Mononuclear cell (primary cell): ENCODE measurements at regions not wholly inside any gene's neighbourhood (a gene's known extent, or its start where the extent isn't known, plus 50 kb on each side); places are given as distances from the start of the nearest gene placed in this dataset.

ENCODE experiments used
- H3K27me3 ChIP-seq: 2 replicates; pipeline ENCODE4 v1.6.0; 2011; ENCODE audit warnings: low read length, control low read depth; ENCODE audit not compliant: insufficient read depth
- H3K4me1 ChIP-seq: 2 replicates; pipeline ENCODE4 v1.5.1; 2011; ENCODE audit warnings: mild to moderate bottlenecking, low read length, control low read depth; ENCODE audit not compliant: insufficient read depth
- H3K4me3 ChIP-seq: 2 replicates; pipeline ENCODE4 v1.5.1; 2011; ENCODE audit warnings: mild to moderate bottlenecking, low read length, moderate library complexity
- H3K9me3 ChIP-seq: 2 replicates; pipeline ENCODE4 v1.5.1; 2011; ENCODE audit warnings: low read depth, mild to moderate bottlenecking, control low read depth, low read length

GRCh38 chr5:135122797-135123196 is 88.8 kb upstream of the PITX1 start:
- Histone ChIP-seq H3K4me3 (no peak overlapping the region), H3K4me1 (no peaks in the 10 kb centered on the region), H3K9me3 (no peaks in the 10 kb centered on the region), H3K27me3 (no peaks in the 10 kb centered on the region)

GRCh38 chr5:135120951-135121350 is 86.9 kb upstream of the PITX1 start:
- no peak overlapping the region for H3K4me3 ChIP-seq

GRCh38 chr5:135119481-135119880 is 85.5 kb upstream of the PITX1 start:
- Histone ChIP-seq H3K9me3 (no peaks in the 10 kb centered on the region), H3K27me3 (no peaks in the 10 kb centered on the region), H3K4me1 (peaks cover 8% of the 10 kb centered on the region), H3K4me3 (no peak overlapping the region)

More at GRCh38 chr5:135120951-135121350, 86.9 kb upstream of the PITX1 start:
- H3K27me3 ChIP-seq, result no peaks in the 10 kb centered on the region
- peaks cover 6% of the 10 kb centered on the region for H3K4me1 ChIP-seq
- no peaks in the 10 kb centered on the region for H3K9me3 ChIP-seq

- Histone ChIP-seq H3K4me1 (peaks cover 8% of the 10 kb centered on the region), H3K27me3 (no peaks in the 10 kb centered on the region), H3K4me3 (no peak overlapping the region), H3K9me3 (no peaks in the 10 kb centered on the region)
These were observed 83.6 kb upstream of the PITX1 start for GRCh38 chr5:135117590-135117989.

- peaks cover 8% of the 10 kb centered on the region for H3K4me1 ChIP-seq
These were observed 82.1 kb upstream of the PITX1 start for GRCh38 chr5:135116160-135116561.

GRCh38 chr5:135115591-135115990 is 81.6 kb upstream of the PITX1 start:
- H3K4me1 ChIP-seq, result peaks cover 8% of the 10 kb centered on the region
- no peaks in the 10 kb centered on the region for H3K9me3 ChIP-seq
- H3K4me3 ChIP-seq, result no peak overlapping the region
- no peaks in the 10 kb centered on the region for H3K27me3 ChIP-seq

More at GRCh38 chr5:135116160-135116561, 82.1 kb upstream of the PITX1 start:
- Histone ChIP-seq H3K27me3 (no peaks in the 10 kb centered on the region), H3K9me3 (no peaks in the 10 kb centered on the region), H3K4me3 (no peak overlapping the region)

GRCh38 chr5:135114759-135115158 is 80.7 kb upstream of the PITX1 start:
- H3K27me3 ChIP-seq, result no peaks in the 10 kb centered on the region

GRCh38 chr5:135112008-135112725 is 78.1 kb upstream of the PITX1 start:
- no peak overlapping the region for H3K4me3 ChIP-seq
- H3K27me3 ChIP-seq, result no peaks in the 10 kb centered on the region
- H3K4me1 ChIP-seq, result peaks cover 8% of the 10 kb centered on the region
- H3K9me3 ChIP-seq, result no peaks in the 10 kb centered on the region

More at GRCh38 chr5:135114759-135115158, 80.7 kb upstream of the PITX1 start:
- Histone ChIP-seq H3K4me1 (peaks cover 8% of the 10 kb centered on the region), H3K9me3 (no peaks in the 10 kb centered on the region), H3K4me3 (no peak overlapping the region)

GRCh38 chr5:135110785-135111596 is 77.0 kb upstream of the PITX1 start:
- no peak overlapping the region for H3K4me3 ChIP-seq
- H3K27me3 ChIP-seq, result no peaks in the 10 kb centered on the region
- peaks cover 3% of the 10 kb centered on the region for H3K4me1 ChIP-seq
- H3K9me3 ChIP-seq, result no peaks in the 10 kb centered on the region

- no peaks in the 10 kb centered on the region for H3K9me3 ChIP-seq
- no peaks in the 10 kb centered on the region for H3K27me3 ChIP-seq
- H3K4me3 ChIP-seq, result no peak overlapping the region
- no peaks in the 10 kb centered on the region for H3K4me1 ChIP-seq
These were observed 75.0 kb upstream of the PITX1 start for GRCh38 chr5:135108992-135109391.

- Histone ChIP-seq H3K9me3 (no peaks in the 10 kb centered on the region), H3K4me3 (no peak overlapping the region), H3K4me1 (no peaks in the 10 kb centered on the region), H3K27me3 (no peaks in the 10 kb centered on the region)
These were observed 74.5 kb upstream of the PITX1 start for GRCh38 chr5:135108569-135108968.

- Histone ChIP-seq H3K4me1 (no peaks in the 10 kb centered on the region), H3K4me3 (no peak overlapping the region), H3K27me3 (no peaks in the 10 kb centered on the region), H3K9me3 (no peaks in the 10 kb centered on the region)
These were observed 74.0 kb upstream of the PITX1 start for GRCh38 chr5:135107986-135108385.

- no peaks in the 10 kb centered on the region for H3K4me1 ChIP-seq
- no peaks in the 10 kb centered on the region for H3K9me3 ChIP-seq
- H3K27me3 ChIP-seq, result no peaks in the 10 kb centered on the region
- H3K4me3 ChIP-seq, result no peak overlapping the region
These were observed 72.8 kb upstream of the PITX1 start for GRCh38 chr5:135106610-135107471.

GRCh38 chr5:135106136-135106535 is 72.1 kb upstream of the PITX1 start:
- H3K4me3 ChIP-seq, result no peak overlapping the region
- no peaks in the 10 kb centered on the region for H3K27me3 ChIP-seq
- no peaks in the 10 kb centered on the region for H3K9me3 ChIP-seq
- no peaks in the 10 kb centered on the region for H3K4me1 ChIP-seq

GRCh38 chr5:135105105-135105484 is 71.1 kb upstream of the PITX1 start:
- Histone ChIP-seq H3K4me3 (no peak overlapping the region), H3K27me3 (no peaks in the 10 kb centered on the region), H3K9me3 (no peaks in the 10 kb centered on the region), H3K4me1 (no peaks in the 10 kb centered on the region)
